NOMO-1 treated with DMSO at 0.1 percent for 48 hours (cell line): ENCODE measurements at regions not wholly inside any gene's neighbourhood (a gene's known extent, or its start where the extent isn't known, plus 50 kb on each side); places are given as distances from the start of the nearest gene placed in this dataset.
"Not testable (repeated sequence)": the region's sequence is repeated elsewhere in the genome, so short reads cannot be mapped to it uniquely, and the experiment has no call there.

Experiments used
- DNase-seq: peaks from one replicate; lab custom pipeline; 2025; ENCODE audit not compliant: unreplicated experiment; lab: John Stamatoyannopoulos, UW

GRCh38 chr21:35169574-35169973 lies 120.5 kb upstream of the RUNX1 start:
- no peak for DNase-seq

GRCh38 chr21:35168735-35169134 lies 119.6 kb upstream of the RUNX1 start:
- no peak for DNase-seq

- no peak for DNase-seq
These were observed 115.9 kb upstream of the RUNX1 start for GRCh38 chr21:35164971-35165483.

- no peak for DNase-seq
These were observed 115.3 kb upstream of the RUNX1 start for GRCh38 chr21:35164380-35164779.

- no peak for DNase-seq
These were observed 114.3 kb upstream of the RUNX1 start for GRCh38 chr21:35163411-35163810.

- no peak for DNase-seq
These were observed 113.7 kb upstream of the RUNX1 start for GRCh38 chr21:35162831-35163230.

- DNase-seq: no peak
These were observed 110.8 kb upstream of the RUNX1 start for GRCh38 chr21:35159881-35160280.

GRCh38 chr21:35157374-35157773 lies 108.3 kb upstream of the RUNX1 start:
- DNase-seq: not testable (repeated sequence)

GRCh38 chr21:35156293-35157278 lies 107.5 kb upstream of the RUNX1 start:
- no peak for DNase-seq

GRCh38 chr21:35154788-35155187 lies 105.7 kb upstream of the RUNX1 start:
- DNase-seq: no peak

- no peak for DNase-seq
These were observed 104.6 kb upstream of the RUNX1 start for GRCh38 chr21:35153671-35154070.

- DNase-seq: no peak
These were observed 101.6 kb upstream of the RUNX1 start for GRCh38 chr21:35150562-35151226.

GRCh38 chr21:35149698-35150097 lies 100.6 kb upstream of the RUNX1 start:
- DNase-seq: no peak

- no peak for DNase-seq
These were observed 98.3 kb upstream of the RUNX1 start for GRCh38 chr21:35147439-35147838.

- DNase-seq: no peak
These were observed 96.6 kb upstream of the RUNX1 start for GRCh38 chr21:35145626-35146233.

- DNase-seq: no peak
These were observed 95.9 kb upstream of the RUNX1 start for GRCh38 chr21:35144978-35145377.

- no peak for DNase-seq
These were observed 93.1 kb upstream of the RUNX1 start for GRCh38 chr21:35142036-35142815.

- no peak for DNase-seq
These were observed 90.2 kb upstream of the RUNX1 start for GRCh38 chr21:35139382-35139715.

GRCh38 chr21:35138665-35139381 lies 89.7 kb upstream of the RUNX1 start:
- DNase-seq: no peak

GRCh38 chr21:35136586-35137219 lies 87.6 kb upstream of the RUNX1 start:
- DNase-seq: no peak
